ENCODE measurements at regions not wholly inside any gene's neighbourhood (a gene's known extent, or its start where the extent isn't known, plus 50 kb on each side); places are given as distances from the start of the nearest gene placed in this dataset.

DNA sequence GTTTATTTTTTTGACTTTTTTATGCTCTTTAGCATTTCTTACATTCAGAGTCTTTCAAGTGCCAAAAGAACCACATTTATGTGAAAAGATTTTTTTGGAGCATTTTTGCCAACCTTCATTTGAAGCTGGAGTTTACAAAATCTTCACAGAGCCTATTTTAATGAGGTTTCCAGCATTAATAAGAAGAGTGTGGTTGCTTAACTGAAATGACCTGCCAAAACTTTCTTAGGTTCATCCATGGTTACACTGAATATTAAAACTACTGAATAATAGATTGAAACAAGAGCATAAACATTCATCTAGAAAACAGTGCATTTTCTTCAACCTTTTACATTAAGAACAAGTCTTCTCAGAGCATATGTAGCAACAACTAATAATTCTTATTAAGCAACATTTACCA, 672.3 kb upstream of the CXADR start:
- DNase-seq (ENCODE audit: low read depth), result no peak
- H3K4me3 ChIP-seq (ENCODE audit: low read depth, low read length), result no peak overlapping the region
- TF ChIP-seq, protein P1, sequence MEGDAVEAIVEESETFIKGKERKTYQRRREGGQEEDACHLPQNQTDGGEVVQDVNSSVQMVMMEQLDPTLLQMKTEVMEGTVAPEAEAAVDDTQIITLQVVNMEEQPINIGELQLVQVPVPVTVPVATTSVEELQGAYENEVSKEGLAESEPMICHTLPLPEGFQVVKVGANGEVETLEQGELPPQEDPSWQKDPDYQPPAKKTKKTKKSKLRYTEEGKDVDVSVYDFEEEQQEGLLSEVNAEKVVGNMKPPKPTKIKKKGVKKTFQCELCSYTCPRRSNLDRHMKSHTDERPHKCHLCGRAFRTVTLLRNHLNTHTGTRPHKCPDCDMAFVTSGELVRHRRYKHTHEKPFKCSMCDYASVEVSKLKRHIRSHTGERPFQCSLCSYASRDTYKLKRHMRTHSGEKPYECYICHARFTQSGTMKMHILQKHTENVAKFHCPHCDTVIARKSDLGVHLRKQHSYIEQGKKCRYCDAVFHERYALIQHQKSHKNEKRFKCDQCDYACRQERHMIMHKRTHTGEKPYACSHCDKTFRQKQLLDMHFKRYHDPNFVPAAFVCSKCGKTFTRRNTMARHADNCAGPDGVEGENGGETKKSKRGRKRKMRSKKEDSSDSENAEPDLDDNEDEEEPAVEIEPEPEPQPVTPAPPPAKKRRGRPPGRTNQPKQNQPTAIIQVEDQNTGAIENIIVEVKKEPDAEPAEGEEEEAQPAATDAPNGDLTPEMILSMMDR (IDR thresholded peaks at IDR 0.05; ENCODE audit: insufficient read depth, low read depth, low read length, missing control alignments), result no peak

DNA sequence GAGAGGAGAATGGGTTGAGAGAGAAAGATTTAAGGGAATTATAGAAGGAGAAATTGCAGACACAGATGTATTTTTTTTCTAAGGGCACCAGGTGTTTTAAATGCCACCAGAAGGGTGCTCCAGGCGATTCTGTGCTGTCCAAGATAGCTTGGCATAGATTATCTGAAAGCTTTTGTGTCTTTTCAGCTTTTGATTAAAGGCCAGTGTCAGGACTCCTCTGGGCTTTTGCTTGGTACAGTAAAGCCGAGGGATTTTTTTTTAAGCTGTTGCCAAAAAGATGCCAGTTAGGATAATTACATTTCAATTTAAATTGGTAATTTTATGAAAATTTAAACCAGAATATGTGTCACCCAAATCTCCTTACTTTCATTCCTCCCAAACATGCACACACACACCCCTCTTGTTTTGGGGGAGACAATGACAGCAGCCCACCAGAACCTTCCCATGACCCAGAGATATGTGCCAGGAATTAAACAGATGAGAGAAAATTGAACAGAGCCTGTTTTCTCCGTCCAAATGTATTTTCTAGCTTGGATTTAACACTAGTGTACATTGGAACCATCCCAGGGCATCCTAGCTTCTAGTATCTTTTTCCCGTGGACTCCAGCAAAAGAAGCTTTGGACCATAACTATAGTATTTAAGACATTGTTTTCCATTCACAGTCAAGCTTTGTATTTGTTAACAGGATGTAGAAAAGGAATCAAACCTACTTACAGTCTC, 670.7 kb upstream of the CXADR start:
- H3K4me3 ChIP-seq (ENCODE audit: low read depth, low read length), result no peak overlapping the region
- TF ChIP-seq, protein P1 (IDR thresholded peaks at IDR 0.05; ENCODE audit: insufficient read depth, low read depth, low read length, missing control alignments), result no peak
- DNase-seq (ENCODE audit: low read depth), result no peak

DNA sequence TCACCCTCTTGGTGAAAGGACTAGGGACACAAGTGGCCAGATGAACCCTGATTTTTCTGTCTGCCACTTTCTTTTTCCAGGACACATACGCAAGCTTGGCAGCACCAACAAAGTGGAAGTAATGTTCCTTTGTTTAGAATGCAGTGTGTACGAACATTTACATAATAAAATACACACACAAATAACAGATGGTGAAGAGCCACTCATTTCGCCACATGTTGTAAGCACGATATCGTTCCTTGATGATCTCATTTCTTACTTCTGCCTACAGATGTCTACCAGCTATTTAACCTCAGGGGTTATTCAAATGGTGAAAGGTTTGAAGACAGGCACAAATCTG, 670.2 kb upstream of the CXADR start:
- no peak for DNase-seq (ENCODE audit: low read depth)
- H3K4me3 ChIP-seq (ENCODE audit: low read depth, low read length), result no peak overlapping the region
- TF ChIP-seq, protein P1 (IDR thresholded peaks at IDR 0.05; ENCODE audit: insufficient read depth, low read depth, low read length, missing control alignments), result no peak

DNA sequence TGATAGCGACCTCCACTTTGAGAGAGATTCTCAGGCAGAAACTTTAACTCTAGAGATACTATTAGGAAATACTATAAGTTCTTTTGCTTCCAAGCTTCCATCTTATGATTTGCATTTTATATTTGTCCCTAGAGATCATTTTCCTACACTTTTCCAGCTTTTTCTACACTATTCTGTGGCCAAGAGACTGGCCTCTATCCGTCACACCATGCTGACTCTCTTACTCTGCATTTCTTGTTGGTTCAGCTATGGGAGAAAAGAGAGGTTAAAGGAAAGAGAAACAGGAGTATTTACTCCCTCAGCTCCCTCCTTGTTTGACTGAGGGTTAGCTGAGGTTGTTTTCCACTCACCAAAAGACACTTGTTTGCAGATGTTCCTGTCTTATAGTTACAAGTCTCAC, 665.6 kb upstream of the CXADR start:
- H3K4me3 ChIP-seq (ENCODE audit: low read depth, low read length), result no peak overlapping the region
- TF ChIP-seq, protein P1 (IDR thresholded peaks at IDR 0.05; ENCODE audit: insufficient read depth, low read depth, low read length, missing control alignments), result no peak
- no peak for DNase-seq (ENCODE audit: low read depth)

DNA sequence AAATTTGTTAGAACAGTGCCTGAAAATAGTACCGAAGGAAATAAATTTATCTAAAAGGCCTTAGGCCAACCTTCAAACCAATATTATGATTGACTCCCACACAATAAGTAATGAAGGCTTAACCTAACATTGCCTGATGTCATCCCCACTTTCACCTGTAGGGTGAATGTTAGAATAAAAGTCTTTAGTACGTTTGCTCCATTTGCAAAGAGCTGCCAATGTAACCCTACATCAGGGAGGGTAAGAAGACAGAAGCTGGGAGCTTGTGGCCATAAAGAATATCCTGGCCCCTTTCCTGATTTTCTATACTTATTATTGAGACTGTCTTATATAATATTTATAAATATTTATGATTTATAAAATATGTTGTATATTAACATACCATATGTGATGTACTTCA, 661.8 kb upstream of the CXADR start:
- H3K4me3 ChIP-seq (ENCODE audit: low read depth, low read length), result no peak overlapping the region
- no peak for DNase-seq (ENCODE audit: low read depth)
- TF ChIP-seq, protein P1 (IDR thresholded peaks at IDR 0.05; ENCODE audit: insufficient read depth, low read depth, low read length, missing control alignments), result no peak

DNA sequence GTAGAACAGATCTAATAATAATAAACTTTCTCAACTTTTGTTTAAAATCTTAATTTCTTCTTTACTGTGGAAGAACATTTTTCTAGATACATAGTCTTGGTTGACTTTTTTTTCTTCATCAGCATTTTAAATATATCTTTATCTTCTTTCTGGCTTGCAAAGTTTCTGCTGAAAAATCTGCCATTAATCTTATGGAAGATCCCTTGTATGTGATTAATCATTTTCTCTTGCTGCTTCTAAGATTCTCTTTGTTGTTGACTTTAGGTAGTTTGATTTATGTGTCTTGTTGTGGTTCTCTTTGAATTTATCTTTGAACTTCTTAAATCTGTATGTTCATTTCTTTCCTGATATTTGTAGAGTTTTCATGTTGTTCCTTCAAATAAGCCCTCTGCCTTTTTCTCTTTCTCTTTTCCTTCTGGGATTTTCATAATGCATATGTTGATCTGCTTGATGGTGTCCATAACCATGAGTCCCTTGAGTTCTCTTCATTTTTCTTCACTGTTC, 657.6 kb upstream of the CXADR start:
- H3K4me3 ChIP-seq (ENCODE audit: low read depth, low read length), result no peak overlapping the region
- TF ChIP-seq, protein P1 (IDR thresholded peaks at IDR 0.05; ENCODE audit: insufficient read depth, low read depth, low read length, missing control alignments), result no peak
- no peak for DNase-seq (ENCODE audit: low read depth)

DNA sequence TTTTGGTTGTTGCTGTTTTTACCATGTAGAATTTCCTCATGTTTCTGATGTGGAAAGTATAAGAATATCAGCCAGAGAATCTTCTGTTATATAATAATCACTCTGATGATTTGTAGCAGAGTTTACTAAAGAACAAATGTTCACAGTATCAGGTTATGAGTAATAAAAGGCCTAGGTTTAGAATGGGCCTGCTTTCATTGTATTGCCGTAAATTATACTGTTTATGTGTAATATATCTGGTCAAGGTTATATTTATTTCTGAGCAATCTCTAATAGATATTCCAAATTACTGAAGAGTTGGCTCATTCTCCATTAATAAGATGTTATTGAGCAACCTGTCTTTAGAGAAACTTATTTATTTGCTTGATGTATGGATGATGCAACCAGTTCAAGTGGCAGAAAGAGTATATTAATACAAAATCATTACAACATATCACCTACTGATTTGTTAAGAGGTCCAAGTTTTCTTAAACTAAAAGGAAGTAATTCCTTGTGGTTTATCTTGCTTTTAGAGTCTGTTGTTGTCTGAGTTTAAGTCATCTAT, 649.4 kb upstream of the CXADR start:
- no peak for DNase-seq (ENCODE audit: low read depth)
- TF ChIP-seq, protein P1 (IDR thresholded peaks at IDR 0.05; ENCODE audit: insufficient read depth, low read depth, low read length, missing control alignments), result no peak

More for the DNA sequence above, 649.4 kb upstream of the CXADR start:
- no peak overlapping the region for H3K4me3 ChIP-seq (ENCODE audit: low read depth, low read length)
